Thoracic aorta (tissue), 2 donors: ENCODE measurements at regions not wholly inside any gene's neighbourhood (a gene's known extent, or its start where the extent isn't known, plus 50 kb on each side); places are given as distances from the start of the nearest gene placed in this dataset.

Experiments
- ATAC-seq: fragments of 150-250 bp; one replicate; pipeline ENCODE4 v1.8.0; 2017; ENCODE audit warnings: low read depth; ENCODE audit not compliant: insufficient number of reproducible peaks, low FRiP score
- DNase-seq: peaks from one replicate; pipeline ENCODE4 v3.0.0-alpha.2; 2020; ENCODE audit warnings: low spot score
- H3K27ac ChIP-seq, 2 donors: fragments of 200-600 bp; sonication (generic); 1 replicate in 1 of 2; 2 replicates in 1 of 2; pipeline ENCODE4 v1.5.1; 2016; ENCODE audit warnings: mild to moderate bottlenecking in 2 of 2, moderate library complexity in 2 of 2
- H3K27me3 ChIP-seq: fragments of 200-600 bp; sonication (generic); replicated peaks from 2 replicates; pipeline ENCODE4 v1.6.0; 2016; ENCODE audit warnings: mild to moderate bottlenecking; ENCODE audit not compliant: insufficient read depth
- H3K36me3 ChIP-seq: fragments of 200-600 bp; sonication (generic); one replicate; pipeline ENCODE4 v1.5.1; 2016
- H3K4me1 ChIP-seq, 2 donors: fragments of 200-600 bp; sonication (generic); 1 replicate in 1 of 2; 2 replicates in 1 of 2; pipeline versions ENCODE4 v1.5.1 to v1.6.0; 2016; ENCODE audit warnings: low read depth in 2 of 2, mild to moderate bottlenecking in 1 of 2; ENCODE audit not compliant: control insufficient read depth in 1 of 2
- H3K4me3 ChIP-seq: fragments of 200-600 bp; sonication (generic); 2 replicates; pipeline ENCODE4 v1.5.1; 2016; ENCODE audit warnings: mild to moderate bottlenecking
- H3K9me3 ChIP-seq: fragments of 200-600 bp; sonication (generic); 2 replicates; pipeline ENCODE4 v1.5.1; 2016
- CTCF ChIP-seq: fragments of 200-600 bp; sonication (generic); IDR thresholded peaks from one replicate; pipeline ENCODE4 v1.5.1; 2019; ENCODE audit warnings: antibody characterized with exemption

- no peaks in the 10 kb centered on the region for H3K4me1 ChIP-seq
- no peak for TF ChIP-seq CTCF
- no peak overlapping the region for H3K27ac ChIP-seq
- no peaks in the 10 kb centered on the region for H3K27me3 ChIP-seq
- no peak overlapping the region for H3K4me3 ChIP-seq
- H3K9me3 ChIP-seq, result no peaks in the 10 kb centered on the region
- ATAC-seq, result no peak
- H3K36me3 ChIP-seq, result no peaks in the 10 kb centered on the region
- DNase-seq, result no peak
Measured at GRCh38 chr4:170234800-170235199, 145.0 kb upstream of the AADAT start.

GRCh38 chr4:170231377-170231776, 141.6 kb upstream of the AADAT start:
- DNase-seq (no peak), ATAC-seq (no peak)
- Histone ChIP-seq H3K9me3 (no peaks in the 10 kb centered on the region), H3K4me3 (no peak overlapping the region), H3K27ac (no peak overlapping the region), H3K27me3 (no peaks in the 10 kb centered on the region), H3K4me1 (no peaks in the 10 kb centered on the region), H3K36me3 (no peaks in the 10 kb centered on the region)
- no peak for TF ChIP-seq CTCF

- Histone ChIP-seq H3K4me3 (no peak overlapping the region), H3K27me3 (no peaks in the 10 kb centered on the region), H3K27ac (no peak overlapping the region), H3K36me3 (no peaks in the 10 kb centered on the region), H3K4me1 (no peaks in the 10 kb centered on the region), H3K9me3 (no peaks in the 10 kb centered on the region)
- no peak for DNase-seq
- ATAC-seq, result no peak
- TF ChIP-seq CTCF, result no peak
Measured at GRCh38 chr4:170230242-170230641, 140.5 kb upstream of the AADAT start.

GRCh38 chr4:170229006-170229405, 139.2 kb upstream of the AADAT start:
- TF ChIP-seq CTCF, result no peak
- ATAC-seq (no peak), DNase-seq (no peak)
- Histone ChIP-seq H3K4me1 (no peaks in the 10 kb centered on the region), H3K36me3 (no peaks in the 10 kb centered on the region), H3K9me3 (no peaks in the 10 kb centered on the region), H3K27me3 (no peaks in the 10 kb centered on the region), H3K4me3 (no peak overlapping the region), H3K27ac (no peak overlapping the region)

GRCh38 chr4:170227928-170228327, 138.2 kb upstream of the AADAT start:
- Histone ChIP-seq H3K4me1 (no peaks in the 10 kb centered on the region), H3K4me3 (no peak overlapping the region), H3K27me3 (no peaks in the 10 kb centered on the region), H3K36me3 (no peaks in the 10 kb centered on the region), H3K27ac (no peak overlapping the region), H3K9me3 (no peaks in the 10 kb centered on the region)
- no peak for TF ChIP-seq CTCF
- no peak for ATAC-seq
- DNase-seq, result no peak
